ENCODE measurements at regions not wholly inside any gene's neighbourhood (a gene's known extent, or its start where the extent isn't known, plus 50 kb on each side); places are given as distances from the start of the nearest gene placed in this dataset.

GRCh38 chr2:7456762-7457161 is 539.5 kb downstream of the RNF144A start:
- H3K4me3 ChIP-seq (replicated peaks in 1 of 2; ENCODE audit: low read depth in 2 of 2, low read length in 2 of 2), result no peak overlapping the region
- TF ChIP-seq, protein P1, sequence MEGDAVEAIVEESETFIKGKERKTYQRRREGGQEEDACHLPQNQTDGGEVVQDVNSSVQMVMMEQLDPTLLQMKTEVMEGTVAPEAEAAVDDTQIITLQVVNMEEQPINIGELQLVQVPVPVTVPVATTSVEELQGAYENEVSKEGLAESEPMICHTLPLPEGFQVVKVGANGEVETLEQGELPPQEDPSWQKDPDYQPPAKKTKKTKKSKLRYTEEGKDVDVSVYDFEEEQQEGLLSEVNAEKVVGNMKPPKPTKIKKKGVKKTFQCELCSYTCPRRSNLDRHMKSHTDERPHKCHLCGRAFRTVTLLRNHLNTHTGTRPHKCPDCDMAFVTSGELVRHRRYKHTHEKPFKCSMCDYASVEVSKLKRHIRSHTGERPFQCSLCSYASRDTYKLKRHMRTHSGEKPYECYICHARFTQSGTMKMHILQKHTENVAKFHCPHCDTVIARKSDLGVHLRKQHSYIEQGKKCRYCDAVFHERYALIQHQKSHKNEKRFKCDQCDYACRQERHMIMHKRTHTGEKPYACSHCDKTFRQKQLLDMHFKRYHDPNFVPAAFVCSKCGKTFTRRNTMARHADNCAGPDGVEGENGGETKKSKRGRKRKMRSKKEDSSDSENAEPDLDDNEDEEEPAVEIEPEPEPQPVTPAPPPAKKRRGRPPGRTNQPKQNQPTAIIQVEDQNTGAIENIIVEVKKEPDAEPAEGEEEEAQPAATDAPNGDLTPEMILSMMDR (IDR thresholded peaks at IDR 0.05; ENCODE audit: low read depth, low read length), result no peak
- no peak for DNase-seq (ENCODE audit: low read depth in 2 of 2)

- TF ChIP-seq, protein P1 (IDR thresholded peaks at IDR 0.05; ENCODE audit: low read depth, low read length), result no peak
- DNase-seq (ENCODE audit: low read depth in 2 of 2), result no peak
- no peak overlapping the region for H3K4me3 ChIP-seq (replicated peaks in 1 of 2; ENCODE audit: low read depth in 2 of 2, low read length in 2 of 2)
Measured at GRCh38 chr2:7458066-7458465, 540.9 kb downstream of the RNF144A start.

GRCh38 chr2:7467782-7468447 is 550.7 kb downstream of the RNF144A start:
- no peak for DNase-seq (ENCODE audit: low read depth in 2 of 2)
- no peak overlapping the region for H3K4me3 ChIP-seq (replicated peaks in 1 of 2; ENCODE audit: low read depth in 2 of 2, low read length in 2 of 2)
- TF ChIP-seq, protein P1 (IDR thresholded peaks at IDR 0.05; ENCODE audit: low read depth, low read length), result no peak

DNA sequence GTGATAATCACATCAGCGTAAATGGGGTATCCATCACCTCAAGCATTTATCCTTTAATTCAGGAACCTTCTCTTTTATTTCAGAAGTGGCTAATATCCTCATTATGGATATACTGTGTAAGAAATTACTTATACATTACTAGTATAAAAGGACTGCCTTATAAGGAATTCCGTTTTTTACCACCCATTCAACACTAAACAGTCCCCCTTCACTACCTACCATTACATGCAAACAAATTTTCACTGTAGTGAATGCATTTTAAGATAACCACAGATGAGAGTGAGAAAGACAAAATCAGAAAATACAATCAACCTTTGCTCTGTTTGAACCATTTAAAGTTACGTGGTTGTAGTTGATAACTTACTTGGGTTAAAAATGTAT is 551.2 kb downstream of the RNF144A start:
- H3K4me3 ChIP-seq (replicated peaks in 1 of 2; ENCODE audit: low read depth in 2 of 2, low read length in 2 of 2), result no peak overlapping the region
- TF ChIP-seq, protein P1 (IDR thresholded peaks at IDR 0.05; ENCODE audit: low read depth, low read length), result no peak
- DNase-seq (ENCODE audit: low read depth in 2 of 2), result no peak

DNA sequence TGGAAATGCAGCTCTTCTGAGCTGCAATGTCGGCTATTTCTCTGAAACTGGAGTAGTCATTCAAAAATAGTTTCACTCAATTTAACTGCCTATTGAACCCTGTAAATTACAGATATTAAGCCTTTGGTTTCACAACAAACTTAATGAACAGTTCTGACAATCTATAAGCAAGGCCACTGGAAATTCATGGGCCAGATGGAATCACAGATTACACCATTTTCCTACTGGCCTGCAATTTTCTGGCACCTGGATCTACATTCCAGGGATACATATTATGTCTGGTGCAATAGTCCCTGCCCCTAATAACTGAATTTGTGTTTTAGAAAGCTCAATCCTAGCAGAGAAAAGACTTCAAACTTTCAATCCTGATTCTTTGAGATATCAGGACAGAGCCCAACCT is 551.7 kb downstream of the RNF144A start:
- TF ChIP-seq, protein P1 (IDR thresholded peaks at IDR 0.05; ENCODE audit: low read depth, low read length), result no peak
- no peak overlapping the region for H3K4me3 ChIP-seq (replicated peaks in 1 of 2; ENCODE audit: low read depth in 2 of 2, low read length in 2 of 2)
- no peak for DNase-seq (ENCODE audit: low read depth in 2 of 2)

GRCh38 chr2:7471185-7471584 is 554.0 kb downstream of the RNF144A start:
- TF ChIP-seq, protein P1 (IDR thresholded peaks at IDR 0.05; ENCODE audit: low read depth, low read length), result no peak
- no peak overlapping the region for H3K4me3 ChIP-seq (replicated peaks in 1 of 2; ENCODE audit: low read depth in 2 of 2, low read length in 2 of 2)
- DNase-seq (ENCODE audit: low read depth in 2 of 2), result no peak

DNA sequence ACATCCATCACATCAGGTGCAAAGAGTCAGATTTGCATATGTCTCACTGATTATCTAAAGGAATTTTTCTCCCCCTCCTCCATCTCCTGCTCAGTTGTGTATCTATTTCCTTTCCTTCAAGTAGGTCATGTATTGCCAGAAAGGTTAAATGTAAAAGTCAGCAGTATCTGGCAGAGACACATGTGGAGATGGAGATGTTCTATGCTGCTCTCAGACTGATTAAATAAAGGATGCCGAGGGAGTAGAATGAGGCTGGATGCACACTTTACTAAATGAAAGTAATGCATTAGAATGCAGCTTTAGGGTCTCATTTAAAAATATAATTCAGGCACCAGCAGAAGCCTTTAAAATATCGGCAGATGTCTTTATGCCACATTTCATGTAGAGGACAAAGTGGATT is 555.3 kb downstream of the RNF144A start:
- no peak for DNase-seq (ENCODE audit: low read depth in 2 of 2)
- no peak overlapping the region for H3K4me3 ChIP-seq (replicated peaks in 1 of 2; ENCODE audit: low read depth in 2 of 2, low read length in 2 of 2)
- TF ChIP-seq, protein P1 (IDR thresholded peaks at IDR 0.05; ENCODE audit: low read depth, low read length), result no peak
